HG02798 (cell line): ENCODE measurements at regions not wholly inside any gene's neighbourhood (a gene's known extent, or its start where the extent isn't known, plus 50 kb on each side); places are given as distances from the start of the nearest gene placed in this dataset.
"Not testable (repeated sequence)": the region's sequence is repeated elsewhere in the genome, so short reads cannot be mapped to it uniquely, and the experiment has no call there.

ENCODE experiments used
- ATAC-seq: cut with Tn5 transposase; IDR thresholded peaks from one replicate; pipeline ENCODE4 v1.9.1; 2021; ENCODE audit warnings: mild to moderate bottlenecking; ENCODE audit not compliant: unreplicated experiment, poor library complexity

DNA sequence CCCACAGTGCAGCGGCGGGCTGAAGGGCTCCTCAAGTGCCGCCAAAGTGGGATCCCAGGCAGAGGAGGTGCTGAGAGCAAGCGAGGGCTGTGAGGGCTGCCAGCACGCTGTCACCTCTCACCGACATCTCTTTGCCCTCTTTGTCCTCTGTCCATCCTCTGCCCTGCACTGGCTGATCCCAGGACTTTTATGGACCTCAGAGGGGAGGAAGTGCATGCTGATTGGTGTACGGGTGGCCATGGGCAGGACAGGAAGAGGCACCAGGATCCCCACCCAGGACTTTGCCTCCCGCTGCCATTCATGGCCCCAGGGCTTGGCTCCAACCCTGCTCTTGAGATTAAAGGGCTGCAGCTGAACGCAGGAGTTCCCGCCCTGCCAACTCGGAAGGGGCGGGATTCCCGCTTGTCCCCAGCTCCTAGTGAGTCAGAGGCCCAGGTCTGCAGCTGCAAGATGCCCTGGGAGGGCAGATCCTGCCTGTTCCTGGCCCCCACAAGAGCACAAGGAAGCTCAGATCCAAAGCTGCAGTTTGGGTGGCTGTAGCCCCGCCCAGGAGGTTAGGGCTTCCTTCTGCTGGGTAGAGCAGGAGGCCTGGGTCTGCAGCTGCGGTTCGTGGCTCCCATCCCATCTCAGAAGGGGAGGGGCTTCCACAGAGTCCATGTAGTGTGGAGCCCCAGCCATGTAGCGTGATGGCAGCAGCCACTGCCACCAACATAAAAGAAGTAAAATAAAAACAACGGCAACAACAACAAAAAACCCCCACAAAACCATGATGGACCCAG is 1716.7 kb downstream of the SLITRK1 start:
- no peak for ATAC-seq

DNA sequence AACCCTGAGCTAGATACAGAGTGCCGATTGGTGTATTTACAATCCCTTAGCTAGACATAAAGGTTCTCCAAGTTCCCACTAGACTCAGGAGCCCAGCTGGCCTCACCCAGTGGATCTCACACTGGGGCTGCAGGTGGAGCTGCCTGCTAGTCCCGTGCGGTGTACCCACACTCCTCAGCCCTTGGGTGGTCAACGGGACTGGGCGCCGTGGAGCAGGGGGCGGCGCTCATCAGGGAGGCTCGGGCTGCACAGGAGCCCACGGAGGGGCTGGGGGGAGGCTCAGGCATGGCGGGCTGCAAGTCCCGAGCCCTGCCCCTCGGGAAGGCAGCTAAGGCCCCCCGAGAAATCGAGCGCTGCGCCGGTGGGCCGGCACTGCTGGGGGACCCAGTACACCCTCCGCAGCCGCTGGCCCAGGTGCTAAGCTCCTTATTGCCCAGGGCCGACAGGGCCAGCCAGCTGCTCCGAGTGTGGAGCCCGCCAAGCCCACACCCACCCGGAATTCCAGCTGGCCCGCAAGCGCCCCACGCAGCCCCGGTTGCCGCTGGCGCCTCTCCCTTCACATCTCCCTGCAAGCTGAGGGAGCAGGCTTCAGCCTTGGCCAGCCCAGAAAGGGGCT is 1717.4 kb downstream of the SLITRK1 start:
- ATAC-seq = not testable (repeated sequence)

DNA sequence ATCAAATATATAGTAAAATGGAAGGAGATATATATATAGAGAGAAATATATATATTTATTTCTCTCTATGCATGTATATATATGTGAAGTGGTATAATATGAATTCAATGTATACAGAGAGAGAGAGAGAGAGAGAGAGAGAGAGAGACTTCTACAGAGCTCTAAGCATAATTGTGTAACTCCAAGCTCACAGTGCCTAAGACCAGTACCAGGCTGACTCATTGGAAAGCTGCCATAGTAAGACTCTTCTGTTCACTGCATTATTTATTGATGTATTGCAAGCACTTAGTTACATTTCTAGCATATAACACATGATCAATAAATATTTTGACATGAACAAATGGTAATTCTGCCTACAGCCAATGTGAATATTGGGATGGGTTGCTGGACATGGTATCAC is 1734.7 kb downstream of the SLITRK1 start:
- ATAC-seq = no peak

DNA sequence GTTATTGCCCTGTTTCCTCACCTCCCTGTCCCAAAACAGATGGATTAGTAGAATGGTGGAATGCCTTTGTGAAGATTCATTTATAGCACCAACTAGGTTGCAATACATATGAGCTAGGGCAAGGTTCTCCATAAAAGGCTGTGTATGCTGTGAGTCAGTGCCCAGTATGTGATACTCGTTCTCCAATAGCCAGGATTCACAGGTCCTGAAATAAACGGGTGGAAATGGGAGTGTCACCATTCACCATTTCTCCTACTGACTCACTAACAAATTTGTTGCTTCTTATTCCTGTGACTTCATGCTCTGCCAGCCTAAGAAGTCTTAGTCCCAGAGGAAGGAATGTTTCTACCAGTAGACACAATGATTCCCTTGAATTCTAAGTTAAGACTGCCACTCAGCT is 1745.4 kb downstream of the SLITRK1 start:
- no peak for ATAC-seq

DNA sequence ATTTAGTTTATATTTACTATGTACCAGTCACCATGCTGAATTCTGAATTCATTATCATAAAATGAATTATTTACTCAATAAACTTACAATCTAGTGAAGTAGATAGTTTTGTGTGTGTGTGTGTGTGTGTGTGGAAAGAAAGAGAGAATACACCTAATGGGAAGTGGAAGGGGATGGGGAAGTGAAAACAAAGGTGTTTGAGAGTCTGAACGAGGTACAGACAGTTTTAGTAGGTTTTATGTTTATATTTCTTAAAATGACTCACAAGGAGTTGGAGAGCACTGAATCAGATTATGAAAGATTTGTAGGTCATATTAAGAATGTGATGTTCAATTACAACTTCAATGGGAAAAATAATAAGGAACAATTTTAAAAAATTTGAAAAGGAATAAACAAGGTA is 1753.0 kb downstream of the SLITRK1 start:
- no peak for ATAC-seq

DNA sequence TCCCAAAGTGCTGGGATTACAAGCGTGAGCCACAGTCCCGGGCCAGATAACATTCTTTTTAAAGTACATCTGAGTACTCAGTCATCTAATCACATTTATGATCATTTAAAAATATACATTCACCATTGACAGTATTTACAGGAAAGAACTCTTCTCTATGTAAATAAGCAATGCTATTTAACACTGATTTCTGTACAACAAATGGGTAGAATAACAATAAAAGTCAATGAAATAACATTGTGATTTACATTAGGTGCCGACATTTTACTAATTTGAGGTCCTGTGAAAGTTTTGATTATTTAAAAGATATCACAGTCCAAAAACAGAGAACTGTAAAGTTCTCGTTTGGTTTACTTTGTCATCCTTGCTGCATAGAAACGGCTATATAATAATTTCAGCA is 1763.7 kb downstream of the SLITRK1 start:
- ATAC-seq = no peak

DNA sequence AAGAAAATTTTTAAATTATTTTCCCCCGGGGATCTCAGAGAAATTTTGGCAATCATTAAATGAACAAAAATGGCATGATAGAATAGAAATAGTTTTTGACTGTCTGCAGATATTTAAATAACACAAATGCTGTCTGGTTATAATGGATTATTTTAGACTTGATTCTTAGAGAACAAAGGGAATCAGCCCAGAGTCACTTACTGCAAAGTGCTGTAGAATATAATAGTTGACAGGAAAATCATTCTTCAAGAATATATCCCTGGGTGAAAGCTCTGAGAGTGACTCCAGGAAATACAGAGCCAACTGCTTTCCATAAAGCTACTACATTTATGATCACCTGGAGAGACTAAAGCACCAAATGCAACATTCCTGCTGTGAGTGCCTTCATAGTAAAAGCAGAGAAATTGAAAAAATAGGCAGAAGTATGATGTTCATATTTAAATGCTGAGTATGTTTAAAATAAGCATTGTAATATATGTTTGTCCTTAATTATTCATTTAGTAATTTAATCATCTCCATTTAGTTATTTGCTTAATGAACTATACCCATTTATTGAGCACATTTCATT is 1765.8 kb downstream of the SLITRK1 start:
- ATAC-seq = no peak

DNA sequence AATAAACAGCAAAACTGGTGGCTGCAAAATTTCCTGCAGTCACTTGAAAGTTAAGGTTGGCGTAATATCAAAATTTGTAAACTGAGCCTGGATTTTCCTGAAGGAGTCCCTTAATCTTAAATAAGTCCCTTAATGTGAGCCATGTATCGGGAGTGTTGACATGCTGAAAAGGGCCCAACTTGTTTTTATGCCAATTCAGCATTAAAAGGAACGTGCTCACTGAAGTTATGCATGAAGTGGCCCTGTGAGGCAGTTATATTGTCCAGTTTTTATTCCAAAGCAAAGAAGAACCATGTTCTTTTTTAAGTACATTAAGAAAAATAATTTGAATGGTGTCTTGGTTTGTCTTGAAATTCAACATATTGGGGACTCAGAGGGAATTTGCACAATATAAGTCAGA is 1766.9 kb downstream of the SLITRK1 start:
- no peak for ATAC-seq

DNA sequence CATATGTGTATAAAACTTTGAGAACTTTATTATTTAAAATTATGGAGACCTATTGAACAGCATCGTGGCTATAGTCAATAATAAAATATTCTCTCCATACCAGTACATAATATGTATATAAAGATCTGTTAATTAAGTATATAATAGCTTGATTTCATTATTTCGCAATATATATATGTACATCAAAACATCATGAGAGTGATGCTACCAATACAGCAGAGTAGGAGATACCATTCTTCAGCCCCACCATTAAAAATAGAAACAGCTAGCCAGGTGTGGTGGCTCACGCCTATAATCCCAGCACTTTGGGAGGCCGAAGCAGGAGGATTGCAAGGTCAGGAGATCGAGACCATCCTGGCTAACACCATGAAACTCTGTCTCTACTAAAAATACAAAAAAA is 1755.3 kb upstream of the SPRY2 start:
- no peak for ATAC-seq

DNA sequence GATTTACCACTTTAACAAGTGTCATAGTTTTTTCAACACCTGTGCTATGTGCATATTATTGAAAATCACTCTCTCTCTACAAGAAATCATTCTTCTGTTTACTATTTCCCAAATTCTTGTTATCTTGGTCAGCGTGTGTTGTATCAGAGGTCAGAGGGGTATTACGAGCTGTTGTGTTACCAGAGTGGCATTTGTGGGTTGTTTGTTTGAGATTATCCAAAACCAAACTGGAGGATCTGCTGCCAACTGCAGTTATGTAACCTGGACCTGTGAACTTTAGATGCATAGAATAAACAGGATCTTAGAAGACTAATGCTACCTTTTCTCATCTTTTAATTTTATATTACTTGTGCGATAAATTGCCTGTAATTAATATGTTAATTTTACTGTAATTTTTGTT is 1751.4 kb upstream of the SPRY2 start:
- no peak for ATAC-seq

DNA sequence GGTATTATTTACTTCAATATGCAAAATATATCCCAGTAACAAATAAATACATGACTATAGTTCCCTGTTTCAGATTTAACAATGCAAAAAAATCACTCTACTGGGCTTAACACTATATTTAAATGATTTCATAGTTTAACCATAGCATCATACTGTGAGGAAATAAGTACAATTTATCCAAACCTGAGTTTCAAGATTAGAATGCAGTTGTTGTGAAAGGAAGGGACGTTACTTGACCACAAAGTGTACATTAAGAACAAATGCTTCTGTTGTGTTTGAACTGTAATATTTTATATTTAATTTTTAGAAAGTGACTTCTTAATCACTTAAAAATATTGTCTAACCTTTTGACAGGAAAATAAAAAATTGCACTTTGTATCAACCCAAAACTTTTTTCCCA is 1747.9 kb upstream of the SPRY2 start:
- no peak for ATAC-seq

DNA sequence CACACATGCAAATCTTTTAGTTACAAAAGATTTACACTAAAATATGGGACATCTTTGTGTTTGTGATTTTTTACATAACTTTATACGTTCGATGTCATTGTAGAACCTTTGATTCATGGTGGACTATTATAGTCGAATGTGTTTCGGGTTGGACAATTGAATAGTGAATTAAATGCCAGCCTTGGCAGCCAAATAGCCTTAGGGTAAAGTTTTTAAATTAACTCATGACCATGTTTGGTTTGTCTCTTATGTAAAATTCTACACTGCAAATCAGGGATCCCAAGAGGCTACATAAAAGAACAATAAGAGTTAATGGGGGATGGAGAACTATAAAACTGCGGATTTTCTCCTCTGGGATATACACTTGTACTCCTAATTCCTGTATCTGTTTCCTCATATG is 1735.6 kb upstream of the SPRY2 start:
- ATAC-seq = no peak

DNA sequence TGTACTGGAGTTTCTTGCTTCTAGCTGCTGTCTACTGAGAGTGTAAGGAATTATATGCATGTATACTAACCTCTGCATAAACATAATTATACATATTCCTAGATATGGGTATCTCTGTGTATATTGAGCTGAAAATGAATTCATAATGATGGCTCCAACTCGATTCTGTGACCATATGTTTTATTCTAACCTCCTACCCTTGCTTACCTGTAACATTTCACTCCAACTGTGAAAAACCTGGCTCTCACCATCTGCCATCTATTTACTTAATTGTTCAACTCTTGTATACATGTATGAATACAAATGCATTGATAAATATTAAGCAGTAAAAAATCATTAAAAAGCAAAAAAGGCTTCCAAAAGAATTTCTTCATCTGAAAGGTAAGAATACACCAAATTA is 1729.5 kb upstream of the SPRY2 start:
- no peak for ATAC-seq

DNA sequence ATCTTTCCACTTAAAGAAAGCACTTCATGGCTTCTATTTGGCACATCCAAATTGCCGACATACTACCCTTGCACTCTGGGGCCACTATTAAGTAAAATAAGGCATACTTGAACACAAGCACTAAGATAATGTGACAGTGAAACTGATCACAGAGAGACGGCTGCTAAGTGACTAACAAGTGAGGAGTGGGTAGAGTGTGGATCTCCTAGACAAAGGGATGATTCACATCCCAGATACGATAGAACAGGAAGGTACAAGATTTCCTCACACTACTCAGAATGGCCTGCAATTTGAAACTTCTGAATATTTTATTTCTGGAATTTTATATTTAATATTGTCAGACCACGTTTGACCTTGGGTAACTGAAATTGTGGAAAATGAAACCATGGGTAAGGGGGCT is 1721.8 kb upstream of the SPRY2 start:
- no peak for ATAC-seq

DNA sequence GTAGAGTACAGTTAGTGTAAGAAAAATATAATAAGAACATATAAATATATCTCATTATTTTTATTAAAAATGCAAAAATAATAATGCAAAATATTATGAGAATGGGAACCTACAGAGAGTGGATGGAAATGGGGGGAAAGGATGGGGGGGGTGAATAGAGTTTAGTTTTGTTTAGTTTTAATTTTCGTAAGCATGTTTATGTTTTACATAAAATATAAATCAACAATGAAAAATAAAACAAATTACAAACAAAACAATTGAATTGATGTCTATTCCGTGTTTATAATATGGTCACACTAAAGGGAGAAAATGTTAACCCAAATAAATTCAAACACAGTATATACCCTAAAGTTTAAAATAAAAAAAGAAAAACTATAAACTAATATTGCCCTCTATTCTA is 1717.4 kb upstream of the SPRY2 start:
- ATAC-seq = no peak

DNA sequence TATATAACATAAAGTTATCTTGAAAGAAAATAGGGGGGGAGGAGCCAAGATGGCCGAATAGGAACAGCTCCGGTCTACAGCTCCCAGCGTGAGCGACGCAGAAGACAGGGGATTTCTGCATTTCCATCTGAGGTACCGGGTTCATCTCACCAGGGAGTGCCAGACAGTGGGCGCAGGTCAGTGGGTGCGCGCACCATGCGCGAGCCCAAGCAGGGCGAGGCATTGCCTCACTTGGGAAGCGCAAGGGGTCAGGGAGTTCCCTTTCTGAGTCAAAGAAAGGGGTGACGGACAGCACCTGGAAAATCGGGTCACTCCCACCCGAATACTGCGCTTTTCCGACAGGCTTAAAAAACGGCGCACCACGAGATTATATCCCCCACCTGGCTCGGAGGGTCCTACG is 1704.4 kb upstream of the SPRY2 start:
- ATAC-seq = not testable (repeated sequence)

DNA sequence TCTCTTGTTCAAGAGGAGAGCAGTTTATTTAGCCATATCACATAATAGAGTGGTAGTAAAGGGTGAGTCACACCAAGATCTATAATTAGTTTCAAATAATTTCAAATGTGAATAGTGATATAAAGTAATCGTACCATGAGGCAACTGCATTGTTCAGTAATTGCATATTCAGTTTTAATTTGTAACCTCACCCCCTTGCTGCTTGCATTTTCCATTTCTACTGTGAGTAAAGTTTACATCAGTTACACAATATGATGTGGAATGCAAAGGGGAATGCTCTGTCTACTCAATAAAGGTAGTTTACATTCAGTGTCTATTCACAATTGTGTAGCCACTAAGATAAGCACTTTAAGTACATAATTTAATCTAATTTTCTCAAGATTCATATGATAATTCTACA is 1695.7 kb upstream of the SPRY2 start:
- no peak for ATAC-seq

DNA sequence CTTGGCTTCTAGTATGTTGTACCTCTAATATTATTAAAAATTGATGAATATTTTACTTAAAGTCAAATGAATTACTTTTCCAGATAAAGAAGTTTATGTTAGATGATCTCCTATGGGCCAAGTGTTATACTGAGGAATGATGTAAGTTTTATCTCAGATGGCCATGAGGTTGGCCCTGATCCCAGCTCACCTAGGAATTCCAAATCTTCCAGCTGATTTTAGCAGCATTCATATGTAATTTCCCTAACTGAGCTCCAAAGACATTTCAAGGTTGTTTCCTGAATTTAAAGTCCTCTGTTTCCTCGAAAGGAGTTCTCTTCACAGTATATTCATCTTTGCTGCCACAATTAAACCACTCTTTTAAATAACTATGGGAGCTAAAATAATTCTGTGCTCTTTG is 1670.4 kb upstream of the SPRY2 start:
- ATAC-seq = no peak

DNA sequence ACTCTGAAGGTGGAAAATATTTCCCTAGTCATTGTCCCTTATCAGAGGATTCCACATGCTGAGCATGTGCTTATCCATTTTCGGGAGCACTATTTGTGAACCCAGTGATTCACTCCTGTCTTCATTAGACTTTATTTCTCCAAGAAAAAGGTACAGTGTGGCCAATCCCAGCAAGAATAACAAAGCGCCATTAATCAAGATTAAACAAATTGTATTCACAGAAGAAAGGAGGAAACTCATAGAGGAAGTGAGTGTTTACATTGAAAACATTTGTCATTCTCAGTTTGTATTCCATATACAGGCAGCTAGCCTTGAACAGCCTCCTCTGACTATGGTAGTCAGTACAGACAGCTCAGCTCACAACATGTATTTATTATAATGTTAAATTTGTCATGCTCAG is 1669.9 kb upstream of the SPRY2 start:
- ATAC-seq = no peak

DNA sequence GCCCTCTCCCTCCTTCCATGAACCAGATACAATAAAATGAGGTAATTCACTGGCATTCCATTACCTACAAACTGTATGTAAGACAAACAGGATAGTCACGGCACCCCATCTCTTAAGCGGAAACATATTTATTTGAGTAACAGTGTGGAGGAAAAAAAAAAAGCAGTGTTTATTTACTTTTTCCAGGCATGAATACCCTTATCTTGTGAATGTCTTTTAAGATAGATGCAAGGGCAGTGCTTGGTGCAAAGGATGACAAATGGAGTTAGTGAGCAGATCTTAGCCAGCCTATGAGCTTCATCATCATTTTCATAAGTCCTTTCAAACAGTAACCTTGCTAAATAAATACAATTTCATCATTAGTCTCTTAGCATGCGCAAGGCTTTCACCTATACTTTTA is 1661.8 kb upstream of the SPRY2 start:
- ATAC-seq = no peak

DNA sequence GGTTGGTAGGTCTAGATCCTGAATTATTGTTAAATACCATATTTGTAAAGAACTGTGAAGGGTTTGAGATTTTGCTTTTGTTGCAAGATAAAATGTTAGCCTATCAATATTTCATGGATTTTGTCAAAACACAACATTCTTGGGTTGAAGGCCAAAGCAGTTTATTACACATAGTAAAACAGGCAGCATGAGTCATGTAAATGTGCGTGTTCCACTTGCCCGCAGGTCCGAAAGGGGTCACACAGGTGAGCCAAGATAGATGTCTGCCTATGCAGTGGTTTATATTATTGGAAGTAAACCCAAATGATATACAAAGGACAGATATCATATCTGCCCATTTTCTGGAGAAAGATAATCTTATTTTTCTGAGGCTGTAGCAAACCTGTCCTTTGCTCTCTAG is 1654.4 kb upstream of the SPRY2 start:
- ATAC-seq = no peak

DNA sequence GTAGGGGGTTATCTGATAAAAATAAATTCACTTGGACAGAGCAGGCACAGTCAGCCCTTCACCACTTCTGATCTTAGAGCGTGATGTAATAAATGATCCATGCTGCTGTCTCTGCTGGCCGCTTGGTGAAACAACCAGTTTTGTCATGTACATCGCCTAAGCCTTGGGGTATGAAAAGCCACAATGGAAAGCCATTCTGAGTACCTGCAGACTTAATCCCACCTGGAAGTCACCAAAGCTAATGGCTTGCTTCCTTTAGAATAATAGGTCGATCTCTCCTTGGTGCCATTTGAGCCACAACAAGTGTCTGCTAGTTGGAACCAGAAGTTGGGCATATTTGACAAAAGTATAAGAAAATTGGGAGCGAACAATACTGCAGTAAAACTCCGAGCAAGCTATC is 1649.7 kb upstream of the SPRY2 start:
- no peak for ATAC-seq
